H1 (cell line): ENCODE measurements at regions not wholly inside any gene's neighbourhood (a gene's known extent, or its start where the extent isn't known, plus 50 kb on each side); places are given as distances from the start of the nearest gene placed in this dataset.

Experiments used
- JUN ChIP-seq: IDR thresholded peaks from 2 replicates; pipeline ENCODE4 v1.6.1; 2011; ENCODE audit warnings: low read depth, mild to moderate bottlenecking, improper control_type of control experiment, low read length
- NRF1 ChIP-seq: IDR thresholded peaks from 2 replicates; pipeline ENCODE4 v1.6.1; 2011; ENCODE audit warnings: mild to moderate bottlenecking, low read depth, low read length, improper control_type of control experiment
- POU5F1 ChIP-seq: IDR thresholded peaks from 2 replicates; pipeline ENCODE4 v1.6.1; 2011; ENCODE audit warnings: low read depth, mild to moderate bottlenecking, low read length, moderate library complexity
- RXRA ChIP-seq: IDR thresholded peaks from 2 replicates; pipeline ENCODE4 v1.6.1; 2011; ENCODE audit warnings: low read depth, mild to moderate bottlenecking, low read length, moderate library complexity; ENCODE audit not compliant: insufficient read depth
- TF ChIP-seq, protein P1 (sequence below): IDR thresholded peaks from 2 replicates; pipeline ENCODE4 v1.6.1; 2012; ENCODE audit warnings: low read length, inconsistent platforms
- TF ChIP-seq, protein P2 (sequence below): fragments of 300-600 bp; sonication (generic); IDR thresholded peaks from 2 replicates; pipeline ENCODE4 v1.7.1; 2012; ENCODE audit warnings: low read length, moderate library complexity, mild to moderate bottlenecking, inconsistent platforms; ENCODE audit not compliant: insufficient replicate concordance

DNA sequence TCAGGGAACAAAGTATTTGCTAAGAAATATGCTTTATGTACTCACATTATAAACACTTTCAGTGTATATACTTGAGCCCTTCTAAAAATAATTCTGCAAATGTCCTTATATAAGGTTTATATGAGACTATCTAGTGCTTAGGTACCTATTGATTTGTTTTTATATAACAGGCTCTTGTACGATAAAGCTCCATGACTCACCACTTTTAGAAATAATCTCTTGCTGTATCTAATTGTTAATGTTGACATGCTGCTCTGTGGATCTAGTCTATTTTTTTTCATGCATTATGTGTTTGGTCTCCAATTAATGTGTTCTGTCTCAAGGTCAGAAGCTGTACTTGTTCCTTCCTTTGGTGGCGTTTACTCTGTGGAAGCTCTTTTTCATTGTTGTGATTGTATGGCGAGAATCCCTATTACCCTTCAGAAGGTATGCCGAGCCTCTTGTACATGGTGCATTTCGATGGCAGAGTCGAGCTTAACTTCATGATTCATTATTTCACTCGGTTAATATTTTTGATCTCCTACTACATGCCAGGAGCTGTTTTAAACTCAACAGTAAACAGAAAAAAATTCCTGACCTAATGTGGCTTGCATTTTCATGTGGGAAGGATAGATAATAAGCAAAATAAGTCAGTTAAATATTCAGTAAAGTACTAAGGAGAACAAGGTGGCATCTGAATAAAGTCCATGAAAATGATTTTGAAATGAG lies 361.6 kb downstream of the COG6 start (continued):
- TF ChIP-seq, protein P1, sequence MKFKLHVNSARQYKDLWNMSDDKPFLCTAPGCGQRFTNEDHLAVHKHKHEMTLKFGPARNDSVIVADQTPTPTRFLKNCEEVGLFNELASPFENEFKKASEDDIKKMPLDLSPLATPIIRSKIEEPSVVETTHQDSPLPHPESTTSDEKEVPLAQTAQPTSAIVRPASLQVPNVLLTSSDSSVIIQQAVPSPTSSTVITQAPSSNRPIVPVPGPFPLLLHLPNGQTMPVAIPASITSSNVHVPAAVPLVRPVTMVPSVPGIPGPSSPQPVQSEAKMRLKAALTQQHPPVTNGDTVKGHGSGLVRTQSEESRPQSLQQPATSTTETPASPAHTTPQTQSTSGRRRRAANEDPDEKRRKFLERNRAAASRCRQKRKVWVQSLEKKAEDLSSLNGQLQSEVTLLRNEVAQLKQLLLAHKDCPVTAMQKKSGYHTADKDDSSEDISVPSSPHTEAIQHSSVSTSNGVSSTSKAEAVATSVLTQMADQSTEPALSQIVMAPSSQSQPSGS = no peak
- TF ChIP-seq NRF1 = no peak
- no peak for TF ChIP-seq POU5F1
- TF ChIP-seq, protein P2, sequence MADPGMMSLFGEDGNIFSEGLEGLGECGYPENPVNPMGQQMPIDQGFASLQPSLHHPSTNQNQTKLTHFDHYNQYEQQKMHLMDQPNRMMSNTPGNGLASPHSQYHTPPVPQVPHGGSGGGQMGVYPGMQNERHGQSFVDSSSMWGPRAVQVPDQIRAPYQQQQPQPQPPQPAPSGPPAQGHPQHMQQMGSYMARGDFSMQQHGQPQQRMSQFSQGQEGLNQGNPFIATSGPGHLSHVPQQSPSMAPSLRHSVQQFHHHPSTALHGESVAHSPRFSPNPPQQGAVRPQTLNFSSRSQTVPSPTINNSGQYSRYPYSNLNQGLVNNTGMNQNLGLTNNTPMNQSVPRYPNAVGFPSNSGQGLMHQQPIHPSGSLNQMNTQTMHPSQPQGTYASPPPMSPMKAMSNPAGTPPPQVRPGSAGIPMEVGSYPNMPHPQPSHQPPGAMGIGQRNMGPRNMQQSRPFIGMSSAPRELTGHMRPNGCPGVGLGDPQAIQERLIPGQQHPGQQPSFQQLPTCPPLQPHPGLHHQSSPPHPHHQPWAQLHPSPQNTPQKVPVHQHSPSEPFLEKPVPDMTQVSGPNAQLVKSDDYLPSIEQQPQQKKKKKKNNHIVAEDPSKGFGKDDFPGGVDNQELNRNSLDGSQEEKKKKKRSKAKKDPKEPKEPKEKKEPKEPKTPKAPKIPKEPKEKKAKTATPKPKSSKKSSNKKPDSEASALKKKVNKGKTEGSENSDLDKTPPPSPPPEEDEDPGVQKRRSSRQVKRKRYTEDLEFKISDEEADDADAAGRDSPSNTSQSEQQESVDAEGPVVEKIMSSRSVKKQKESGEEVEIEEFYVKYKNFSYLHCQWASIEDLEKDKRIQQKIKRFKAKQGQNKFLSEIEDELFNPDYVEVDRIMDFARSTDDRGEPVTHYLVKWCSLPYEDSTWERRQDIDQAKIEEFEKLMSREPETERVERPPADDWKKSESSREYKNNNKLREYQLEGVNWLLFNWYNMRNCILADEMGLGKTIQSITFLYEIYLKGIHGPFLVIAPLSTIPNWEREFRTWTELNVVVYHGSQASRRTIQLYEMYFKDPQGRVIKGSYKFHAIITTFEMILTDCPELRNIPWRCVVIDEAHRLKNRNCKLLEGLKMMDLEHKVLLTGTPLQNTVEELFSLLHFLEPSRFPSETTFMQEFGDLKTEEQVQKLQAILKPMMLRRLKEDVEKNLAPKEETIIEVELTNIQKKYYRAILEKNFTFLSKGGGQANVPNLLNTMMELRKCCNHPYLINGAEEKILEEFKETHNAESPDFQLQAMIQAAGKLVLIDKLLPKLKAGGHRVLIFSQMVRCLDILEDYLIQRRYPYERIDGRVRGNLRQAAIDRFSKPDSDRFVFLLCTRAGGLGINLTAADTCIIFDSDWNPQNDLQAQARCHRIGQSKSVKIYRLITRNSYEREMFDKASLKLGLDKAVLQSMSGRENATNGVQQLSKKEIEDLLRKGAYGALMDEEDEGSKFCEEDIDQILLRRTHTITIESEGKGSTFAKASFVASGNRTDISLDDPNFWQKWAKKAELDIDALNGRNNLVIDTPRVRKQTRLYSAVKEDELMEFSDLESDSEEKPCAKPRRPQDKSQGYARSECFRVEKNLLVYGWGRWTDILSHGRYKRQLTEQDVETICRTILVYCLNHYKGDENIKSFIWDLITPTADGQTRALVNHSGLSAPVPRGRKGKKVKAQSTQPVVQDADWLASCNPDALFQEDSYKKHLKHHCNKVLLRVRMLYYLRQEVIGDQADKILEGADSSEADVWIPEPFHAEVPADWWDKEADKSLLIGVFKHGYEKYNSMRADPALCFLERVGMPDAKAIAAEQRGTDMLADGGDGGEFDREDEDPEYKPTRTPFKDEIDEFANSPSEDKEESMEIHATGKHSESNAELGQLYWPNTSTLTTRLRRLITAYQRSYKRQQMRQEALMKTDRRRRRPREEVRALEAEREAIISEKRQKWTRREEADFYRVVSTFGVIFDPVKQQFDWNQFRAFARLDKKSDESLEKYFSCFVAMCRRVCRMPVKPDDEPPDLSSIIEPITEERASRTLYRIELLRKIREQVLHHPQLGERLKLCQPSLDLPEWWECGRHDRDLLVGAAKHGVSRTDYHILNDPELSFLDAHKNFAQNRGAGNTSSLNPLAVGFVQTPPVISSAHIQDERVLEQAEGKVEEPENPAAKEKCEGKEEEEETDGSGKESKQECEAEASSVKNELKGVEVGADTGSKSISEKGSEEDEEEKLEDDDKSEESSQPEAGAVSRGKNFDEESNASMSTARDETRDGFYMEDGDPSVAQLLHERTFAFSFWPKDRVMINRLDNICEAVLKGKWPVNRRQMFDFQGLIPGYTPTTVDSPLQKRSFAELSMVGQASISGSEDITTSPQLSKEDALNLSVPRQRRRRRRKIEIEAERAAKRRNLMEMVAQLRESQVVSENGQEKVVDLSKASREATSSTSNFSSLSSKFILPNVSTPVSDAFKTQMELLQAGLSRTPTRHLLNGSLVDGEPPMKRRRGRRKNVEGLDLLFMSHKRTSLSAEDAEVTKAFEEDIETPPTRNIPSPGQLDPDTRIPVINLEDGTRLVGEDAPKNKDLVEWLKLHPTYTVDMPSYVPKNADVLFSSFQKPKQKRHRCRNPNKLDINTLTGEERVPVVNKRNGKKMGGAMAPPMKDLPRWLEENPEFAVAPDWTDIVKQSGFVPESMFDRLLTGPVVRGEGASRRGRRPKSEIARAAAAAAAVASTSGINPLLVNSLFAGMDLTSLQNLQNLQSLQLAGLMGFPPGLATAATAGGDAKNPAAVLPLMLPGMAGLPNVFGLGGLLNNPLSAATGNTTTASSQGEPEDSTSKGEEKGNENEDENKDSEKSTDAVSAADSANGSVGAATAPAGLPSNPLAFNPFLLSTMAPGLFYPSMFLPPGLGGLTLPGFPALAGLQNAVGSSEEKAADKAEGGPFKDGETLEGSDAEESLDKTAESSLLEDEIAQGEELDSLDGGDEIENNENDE = no peak
- TF ChIP-seq JUN = no peak
- TF ChIP-seq RXRA = no peak
- TF ChIP-seq, all 59 proteins: peak for 0
